Vagina (tissue), 2 donors: ENCODE measurements at regions not wholly inside any gene's neighbourhood (a gene's known extent, or its start where the extent isn't known, plus 50 kb on each side); places are given as distances from the start of the nearest gene placed in this dataset.

ENCODE experiments used
- POLR2A ChIP-seq, 2 donors: fragments of 450-650 bp; IDR thresholded peaks; one replicate each; pipeline ENCODE4 v1.6.1; 2017; ENCODE audit warnings: antibody characterized with exemption in 2 of 2, mild to moderate bottlenecking in 2 of 2, moderate library complexity in 2 of 2
- POLR2AphosphoS5 ChIP-seq, 2 donors: sonication (generic); formaldehyde crosslinking; IDR thresholded peaks; one replicate each; pipeline ENCODE4 v1.9.0; 2017; ENCODE audit warnings: antibody characterized with exemption in 2 of 2, mild to moderate bottlenecking in 2 of 2, low read depth in 1 of 2; ENCODE audit not compliant: insufficient read depth in 1 of 2
- TF ChIP-seq, protein P1 (sequence below), 3 experiments: fragments of 450-650 bp in 2 of 3; fragments of 200-600 bp in 1 of 3; sonication (generic) in 1 of 3; IDR thresholded peaks; one replicate each; pipeline ENCODE4 v1.5.1; 2017 to 2019; ENCODE audit warnings: antibody characterized with exemption in 3 of 3, mild to moderate bottlenecking in 2 of 3, moderate library complexity in 2 of 3

DNA sequence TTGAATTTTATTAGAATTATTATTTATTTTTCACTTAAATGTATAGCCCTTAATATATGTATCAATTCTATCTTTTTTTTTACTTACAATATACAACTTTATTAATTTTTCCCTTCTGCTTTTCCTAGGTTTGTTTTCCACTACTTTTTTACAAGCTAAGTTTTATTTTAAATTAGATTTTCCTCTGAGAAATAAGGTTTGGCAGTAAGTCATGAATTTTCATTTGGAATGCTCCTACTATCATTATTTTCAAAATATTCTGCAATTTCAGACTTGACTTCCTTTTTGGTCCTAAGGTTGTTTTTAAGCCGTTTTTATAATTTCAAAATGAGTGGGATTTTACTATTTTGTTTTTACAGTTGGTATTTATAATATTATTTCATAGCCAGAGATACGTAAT, 222.8 kb upstream of the PIEZO2 start:
- TF ChIP-seq, protein P1, sequence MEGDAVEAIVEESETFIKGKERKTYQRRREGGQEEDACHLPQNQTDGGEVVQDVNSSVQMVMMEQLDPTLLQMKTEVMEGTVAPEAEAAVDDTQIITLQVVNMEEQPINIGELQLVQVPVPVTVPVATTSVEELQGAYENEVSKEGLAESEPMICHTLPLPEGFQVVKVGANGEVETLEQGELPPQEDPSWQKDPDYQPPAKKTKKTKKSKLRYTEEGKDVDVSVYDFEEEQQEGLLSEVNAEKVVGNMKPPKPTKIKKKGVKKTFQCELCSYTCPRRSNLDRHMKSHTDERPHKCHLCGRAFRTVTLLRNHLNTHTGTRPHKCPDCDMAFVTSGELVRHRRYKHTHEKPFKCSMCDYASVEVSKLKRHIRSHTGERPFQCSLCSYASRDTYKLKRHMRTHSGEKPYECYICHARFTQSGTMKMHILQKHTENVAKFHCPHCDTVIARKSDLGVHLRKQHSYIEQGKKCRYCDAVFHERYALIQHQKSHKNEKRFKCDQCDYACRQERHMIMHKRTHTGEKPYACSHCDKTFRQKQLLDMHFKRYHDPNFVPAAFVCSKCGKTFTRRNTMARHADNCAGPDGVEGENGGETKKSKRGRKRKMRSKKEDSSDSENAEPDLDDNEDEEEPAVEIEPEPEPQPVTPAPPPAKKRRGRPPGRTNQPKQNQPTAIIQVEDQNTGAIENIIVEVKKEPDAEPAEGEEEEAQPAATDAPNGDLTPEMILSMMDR (IDR thresholded peaks at IDR 0.05) = no peak
- TF ChIP-seq POLR2A (IDR thresholded peaks at IDR 0.05) = no peak
- no peak for TF ChIP-seq POLR2AphosphoS5 (IDR thresholded peaks at IDR 0.05; ENCODE audit: insufficient read depth in 1 of 2, low read depth in 1 of 2)
